ENCODE measurements at regions not wholly inside any gene's neighbourhood (a gene's known extent, or its start where the extent isn't known, plus 50 kb on each side); places are given as distances from the start of the nearest gene placed in this dataset.
"Not testable (repeated sequence)": the region's sequence is repeated elsewhere in the genome, so short reads cannot be mapped to it uniquely, and the experiment has no call there.

DNA sequence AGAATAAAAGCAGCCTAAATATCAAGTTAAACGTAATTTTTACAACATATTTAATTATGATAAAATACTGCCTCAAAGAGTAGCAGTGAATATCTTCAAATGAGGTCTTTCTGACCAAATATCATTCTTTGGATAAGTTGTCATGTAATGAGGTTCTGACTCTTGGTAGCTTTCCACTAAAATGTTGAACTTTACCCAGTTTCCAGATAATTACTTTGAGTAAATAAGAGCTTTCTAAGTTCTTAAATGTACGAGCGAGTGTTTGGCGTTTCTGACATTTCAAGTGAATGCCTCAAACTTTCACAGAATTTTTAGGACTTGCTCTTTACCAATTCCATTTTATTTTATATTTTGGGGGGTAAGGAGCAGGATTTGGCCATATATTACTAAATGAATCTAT, 1515.2 kb downstream of the FAM181B start:
- DNase-seq (no peak), FAIRE-seq (no peak)
- peaks cover 0 to 17% of the 10 kb centered on the region in 2 donors for H3K9me3 ChIP-seq (ENCODE audit: control insufficient read depth in 2 of 2, insufficient read depth in 1 of 2, low read depth in 1 of 2, low read length in 1 of 2)
- no peaks in the 10 kb centered on the region for H3K36me3 ChIP-seq (ENCODE audit: control insufficient read depth in 3 of 3, insufficient read depth in 2 of 3, low read depth in 1 of 3, low read length in 3 of 3)
- 26 to 61% (median 32%) methylated on average over 4 of the region's 4 CpGs for WGBS, 3 donors
- H3K4me1 ChIP-seq (ENCODE audit: control insufficient read depth in 3 of 3, insufficient read depth in 2 of 3, low read depth in 1 of 3, low read length in 2 of 3), result no peaks in the 10 kb centered on the region
- no peaks in the 10 kb centered on the region for H3K27me3 ChIP-seq (ENCODE audit: control insufficient read depth in 3 of 3, insufficient read depth in 3 of 3, low read length in 3 of 3)
- no peak overlapping the region for H3K4me3 ChIP-seq (ENCODE audit: low read depth in 1 of 3, low read length in 3 of 3)
- H3K27ac ChIP-seq (ENCODE audit: low read depth in 1 of 3, low read length in 2 of 3), result no peak overlapping the region

- peaks cover 0 to 13% of the 10 kb centered on the region in 2 donors for H3K9me3 ChIP-seq (ENCODE audit: control insufficient read depth in 2 of 2, insufficient read depth in 1 of 2, low read depth in 1 of 2, low read length in 1 of 2)
- no peak overlapping the region for H3K27ac ChIP-seq (ENCODE audit: low read depth in 1 of 3, low read length in 2 of 3)
- FAIRE-seq (no peak), DNase-seq (no peak)
- no peaks in the 10 kb centered on the region for H3K27me3 ChIP-seq (ENCODE audit: control insufficient read depth in 3 of 3, insufficient read depth in 3 of 3, low read length in 3 of 3)
- no peaks in the 10 kb centered on the region for H3K4me1 ChIP-seq (ENCODE audit: control insufficient read depth in 3 of 3, insufficient read depth in 2 of 3, low read depth in 1 of 3, low read length in 2 of 3)
- H3K4me3 ChIP-seq (ENCODE audit: low read depth in 1 of 3, low read length in 3 of 3), result no peak overlapping the region
- 77 to 83% (median 82%) methylated on average over 4 of the region's 4 CpGs for WGBS, 3 donors
- no peaks in the 10 kb centered on the region for H3K36me3 ChIP-seq (ENCODE audit: control insufficient read depth in 3 of 3, insufficient read depth in 2 of 3, low read depth in 1 of 3, low read length in 3 of 3)
Observed at GRCh38 chr11:81211050-81211449, 1522.6 kb downstream of the FAM181B start.

DNA sequence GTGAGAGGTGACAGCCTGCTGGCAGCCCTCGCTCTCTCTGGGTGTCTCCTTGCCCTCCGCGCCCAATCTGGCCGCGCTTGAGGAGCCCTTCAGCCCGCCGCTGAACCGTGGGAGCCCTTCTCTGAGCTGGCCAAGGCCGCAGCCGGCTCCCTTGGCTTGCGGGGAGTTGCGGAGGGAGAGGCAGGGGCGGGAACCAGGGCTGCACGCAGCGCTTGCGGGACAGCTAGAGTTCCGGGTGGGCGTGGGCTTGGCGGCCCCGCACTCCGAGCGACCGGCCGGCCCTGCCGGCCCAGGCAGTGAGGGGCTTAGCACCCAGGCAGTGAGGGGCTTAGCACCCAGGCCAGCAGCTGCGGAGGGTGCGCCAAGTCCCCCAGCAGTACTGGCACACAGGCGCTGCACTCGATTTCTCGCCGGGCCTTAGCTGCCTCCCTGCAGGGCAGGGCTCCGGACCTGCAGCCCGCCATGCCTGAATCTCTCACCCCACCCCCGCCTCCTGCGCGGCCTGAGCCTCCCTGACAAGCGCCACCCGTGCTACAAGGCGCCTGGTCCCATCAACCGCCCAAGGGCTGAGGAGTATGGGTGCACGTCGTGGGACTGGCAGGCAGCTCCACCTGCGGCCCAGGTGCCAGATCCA, 1526.1 kb downstream of the FAM181B start:
- no peak overlapping the region for H3K27ac ChIP-seq (ENCODE audit: low read depth in 1 of 3, low read length in 2 of 3)
- peaks cover 0 to 1% (median 0%) of the 10 kb centered on the region in 3 donors for H3K4me1 ChIP-seq (ENCODE audit: control insufficient read depth in 3 of 3, insufficient read depth in 2 of 3, low read depth in 1 of 3, low read length in 2 of 3)
- 93 to 95% (median 95%) methylated on average over 43 of the region's 43 CpGs for WGBS, 3 donors
- no peak for FAIRE-seq
- no peaks in the 10 kb centered on the region for H3K36me3 ChIP-seq (ENCODE audit: control insufficient read depth in 3 of 3, insufficient read depth in 2 of 3, low read depth in 1 of 3, low read length in 3 of 3)
- H3K9me3 ChIP-seq (ENCODE audit: control insufficient read depth in 2 of 2, insufficient read depth in 1 of 2, low read depth in 1 of 2, low read length in 1 of 2), result no peaks in the 10 kb centered on the region
- H3K4me3 ChIP-seq (ENCODE audit: low read depth in 1 of 3, low read length in 3 of 3), result no peak overlapping the region
- DNase-seq, result no peak
- no peaks in the 10 kb centered on the region for H3K27me3 ChIP-seq (ENCODE audit: control insufficient read depth in 3 of 3, insufficient read depth in 3 of 3, low read length in 3 of 3)

GRCh38 chr11:81203876-81204275, 1529.8 kb downstream of the FAM181B start:
- WGBS, 3 donors, result 43 to 54% (median 44%) methylated on average over 1 of the region's 1 CpG
- FAIRE-seq, result no peak
- no peak overlapping the region for H3K27ac ChIP-seq (ENCODE audit: low read depth in 1 of 3, low read length in 2 of 3)
- no peak for DNase-seq
- H3K36me3 ChIP-seq (ENCODE audit: control insufficient read depth in 3 of 3, insufficient read depth in 2 of 3, low read depth in 1 of 3, low read length in 3 of 3), result no peaks in the 10 kb centered on the region
- H3K4me3 ChIP-seq (ENCODE audit: low read depth in 1 of 3, low read length in 3 of 3), result no peak overlapping the region
- H3K4me1 ChIP-seq (ENCODE audit: control insufficient read depth in 3 of 3, insufficient read depth in 2 of 3, low read depth in 1 of 3, low read length in 2 of 3), result peaks cover 0 to 1% (median 0%) of the 10 kb centered on the region in 3 donors
- no peaks in the 10 kb centered on the region for H3K27me3 ChIP-seq (ENCODE audit: control insufficient read depth in 3 of 3, insufficient read depth in 3 of 3, low read length in 3 of 3)
- peaks cover 0 to 17% of the 10 kb centered on the region in 2 donors for H3K9me3 ChIP-seq (ENCODE audit: control insufficient read depth in 2 of 2, insufficient read depth in 1 of 2, low read depth in 1 of 2, low read length in 1 of 2)

DNA sequence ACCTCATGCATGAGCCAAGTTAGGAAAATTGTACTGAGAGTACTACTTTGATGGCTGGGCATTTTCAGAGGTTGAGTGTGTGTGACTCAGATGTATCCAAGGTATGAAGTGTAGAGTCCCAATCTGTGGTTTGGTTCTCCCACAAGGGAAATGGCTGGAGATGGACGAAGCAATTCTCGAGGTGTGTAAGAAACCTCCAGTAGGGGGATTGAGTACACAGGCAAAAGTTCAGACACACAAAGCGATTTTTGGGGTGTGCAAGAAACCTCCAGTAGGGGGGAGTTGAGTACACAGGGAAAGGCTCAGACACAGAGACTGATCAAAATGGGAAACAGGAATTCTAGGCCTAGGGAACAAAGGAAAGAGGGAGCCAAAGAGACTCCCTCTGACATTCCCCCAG, 1536.3 kb downstream of the FAM181B start:
- Histone ChIP-seq H3K27ac (ENCODE audit: low read depth in 1 of 3, low read length in 2 of 3) (no peak overlapping the region), H3K9me3 (ENCODE audit: control insufficient read depth in 2 of 2, insufficient read depth in 1 of 2, low read depth in 1 of 2, low read length in 1 of 2) (peaks cover 0 to 36% of the 10 kb centered on the region in 2 donors), H3K27me3 (ENCODE audit: control insufficient read depth in 3 of 3, insufficient read depth in 3 of 3, low read length in 3 of 3) (no peaks in the 10 kb centered on the region), H3K36me3 (ENCODE audit: control insufficient read depth in 3 of 3, insufficient read depth in 2 of 3, low read depth in 1 of 3, low read length in 3 of 3) (no peaks in the 10 kb centered on the region), H3K4me1 (ENCODE audit: control insufficient read depth in 3 of 3, insufficient read depth in 2 of 3, low read depth in 1 of 3, low read length in 2 of 3) (no peaks in the 10 kb centered on the region), H3K4me3 (ENCODE audit: low read depth in 1 of 3, low read length in 3 of 3) (no peak overlapping the region)
- DNase-seq (no peak), FAIRE-seq (no peak)
- 82 to 93% (median 87%) methylated on average over 3 of the region's 3 CpGs for WGBS, 3 donors

DNA sequence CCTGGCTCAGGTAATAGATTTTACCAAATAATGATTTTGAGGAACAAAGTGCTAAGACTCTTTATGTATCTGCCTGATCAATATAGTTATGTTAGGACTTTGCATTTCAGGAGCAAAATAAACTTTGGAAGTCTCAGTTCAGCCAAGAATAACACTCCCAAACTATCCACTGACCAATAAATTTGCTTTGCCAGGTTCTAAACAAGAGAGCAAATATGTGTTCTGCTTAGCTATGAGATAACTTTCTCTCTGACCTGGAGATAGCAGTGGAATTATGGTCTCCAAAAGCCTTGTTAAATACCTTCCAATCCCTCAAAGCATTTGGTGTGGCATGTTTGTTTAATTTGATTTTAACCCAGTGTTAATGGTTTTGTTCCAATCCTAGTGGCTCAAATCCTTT, 1541.1 kb downstream of the FAM181B start:
- FAIRE-seq (no peak), DNase-seq (no peak)
- Histone ChIP-seq H3K4me1 (ENCODE audit: control insufficient read depth in 3 of 3, insufficient read depth in 2 of 3, low read depth in 1 of 3, low read length in 2 of 3) (no peaks in the 10 kb centered on the region), H3K36me3 (ENCODE audit: control insufficient read depth in 3 of 3, insufficient read depth in 2 of 3, low read depth in 1 of 3, low read length in 3 of 3) (no peaks in the 10 kb centered on the region), H3K27ac (ENCODE audit: low read depth in 1 of 3, low read length in 2 of 3) (no peak overlapping the region), H3K9me3 (ENCODE audit: control insufficient read depth in 2 of 2, insufficient read depth in 1 of 2, low read depth in 1 of 2, low read length in 1 of 2) (peaks cover 0 to 7% of the 10 kb centered on the region in 2 donors), H3K4me3 (ENCODE audit: low read depth in 1 of 3, low read length in 3 of 3) (no peak overlapping the region), H3K27me3 (ENCODE audit: control insufficient read depth in 3 of 3, insufficient read depth in 3 of 3, low read length in 3 of 3) (no peaks in the 10 kb centered on the region)

DNA sequence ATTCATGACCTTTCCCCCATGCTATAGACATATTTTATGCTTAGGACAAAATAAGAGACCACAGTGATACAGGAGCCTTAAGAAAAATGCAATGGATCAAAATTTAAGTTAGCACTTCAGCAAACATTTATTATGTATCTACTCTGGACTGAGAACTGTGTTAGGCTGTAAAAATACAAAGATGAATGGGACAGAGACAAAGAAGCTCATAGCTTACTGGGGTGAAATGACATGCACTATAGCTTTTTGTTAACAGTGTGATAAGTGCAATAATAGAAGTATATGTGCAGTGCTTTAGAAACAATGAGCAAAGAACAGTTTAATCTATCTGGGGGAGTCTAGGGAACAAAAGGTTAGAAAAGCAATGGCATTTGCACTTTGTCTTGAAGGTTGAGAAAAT, 1543.1 kb downstream of the FAM181B start:
- DNase-seq (no peak), FAIRE-seq (no peak)
- H3K27me3 ChIP-seq (ENCODE audit: control insufficient read depth in 3 of 3, insufficient read depth in 3 of 3, low read length in 3 of 3), result no peaks in the 10 kb centered on the region

DNA sequence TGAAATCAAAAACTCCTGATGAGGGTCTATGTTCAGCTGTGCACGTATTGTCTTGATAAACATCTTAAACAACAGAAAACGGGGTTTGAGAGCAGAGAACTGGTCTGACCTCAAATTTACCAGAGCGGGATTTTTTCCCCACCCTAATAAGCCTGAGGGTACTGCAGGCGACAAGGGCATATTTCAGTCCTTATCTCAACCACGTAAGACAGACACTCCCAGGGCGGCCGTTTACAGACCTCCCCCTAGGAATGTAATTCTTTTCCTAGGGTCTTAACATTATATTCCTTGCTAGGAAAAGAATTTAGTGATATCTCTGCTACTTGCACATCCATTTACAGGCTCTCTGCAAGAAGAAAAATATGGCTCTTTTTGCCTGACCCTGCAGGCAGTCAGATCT, 1546.6 kb downstream of the FAM181B start:
- H3K4me3 ChIP-seq (ENCODE audit: low read depth in 1 of 3, low read length in 3 of 3); H3K9me3 ChIP-seq (ENCODE audit: control insufficient read depth in 2 of 2, insufficient read depth in 1 of 2, low read depth in 1 of 2, low read length in 1 of 2); H3K4me1 ChIP-seq (ENCODE audit: control insufficient read depth in 3 of 3, insufficient read depth in 2 of 3, low read depth in 1 of 3, low read length in 2 of 3); H3K27me3 ChIP-seq (ENCODE audit: control insufficient read depth in 3 of 3, insufficient read depth in 3 of 3, low read length in 3 of 3); H3K36me3 ChIP-seq (ENCODE audit: control insufficient read depth in 3 of 3, insufficient read depth in 2 of 3, low read depth in 1 of 3, low read length in 3 of 3); H3K27ac ChIP-seq (ENCODE audit: low read depth in 1 of 3, low read length in 2 of 3); DNase-seq; FAIRE-seq: not testable (repeated sequence)
- WGBS, 3 donors, result 63 to 80% (median 71%) methylated on average over 7 of the region's 7 CpGs

More for the DNA sequence above, 1543.1 kb downstream of the FAM181B start:
- no peaks in the 10 kb centered on the region for H3K36me3 ChIP-seq (ENCODE audit: control insufficient read depth in 3 of 3, insufficient read depth in 2 of 3, low read depth in 1 of 3, low read length in 3 of 3)
- no peaks in the 10 kb centered on the region for H3K4me1 ChIP-seq (ENCODE audit: control insufficient read depth in 3 of 3, insufficient read depth in 2 of 3, low read depth in 1 of 3, low read length in 2 of 3)
- peaks cover 0 to 6% of the 10 kb centered on the region in 2 donors for H3K9me3 ChIP-seq (ENCODE audit: control insufficient read depth in 2 of 2, insufficient read depth in 1 of 2, low read depth in 1 of 2, low read length in 1 of 2)
- no peak overlapping the region for H3K27ac ChIP-seq (ENCODE audit: low read depth in 1 of 3, low read length in 2 of 3)
- H3K4me3 ChIP-seq (ENCODE audit: low read depth in 1 of 3, low read length in 3 of 3), result no peak overlapping the region

DNA sequence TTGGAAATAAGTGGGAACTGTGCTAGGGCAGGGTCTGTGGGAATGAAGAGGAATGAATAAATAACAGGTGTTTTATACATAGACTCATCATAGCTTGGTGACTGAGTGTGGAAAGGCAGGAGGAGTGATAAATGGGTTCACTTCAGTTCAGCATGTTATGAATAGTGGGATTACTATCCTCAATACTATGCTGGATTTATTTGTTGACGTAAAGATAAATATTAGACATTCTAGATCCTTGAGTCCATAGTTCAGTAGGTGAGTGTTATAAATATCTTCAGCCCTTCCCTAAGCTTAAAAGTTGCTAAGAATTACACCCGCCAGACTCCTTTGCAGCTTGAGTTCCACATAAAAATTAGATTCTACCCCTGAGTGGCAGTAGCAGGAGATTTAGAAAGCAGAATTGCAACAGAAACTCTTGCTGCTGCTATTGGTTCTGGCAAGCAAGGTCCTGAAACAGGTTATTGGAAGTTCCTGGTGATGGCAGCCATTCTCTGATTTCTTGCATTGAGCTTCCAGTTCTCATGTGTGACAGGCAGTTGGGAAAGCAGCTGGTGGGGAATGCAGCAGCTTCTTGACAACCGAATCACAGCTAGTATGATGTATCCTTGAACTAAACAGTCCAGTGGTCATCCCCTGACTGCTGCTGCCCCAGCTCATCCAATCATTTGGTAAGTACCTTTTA, 1558.9 kb downstream of the FAM181B start:
- no peaks in the 10 kb centered on the region for H3K36me3 ChIP-seq (ENCODE audit: control insufficient read depth in 3 of 3, insufficient read depth in 2 of 3, low read depth in 1 of 3, low read length in 3 of 3)
- H3K27ac ChIP-seq (ENCODE audit: low read depth in 1 of 3, low read length in 2 of 3), result no peak overlapping the region
- DNase-seq (peak; percentile 13 to 75), FAIRE-seq (no peak)
- peaks cover 0 to 7% of the 10 kb centered on the region in 2 donors for H3K9me3 ChIP-seq (ENCODE audit: control insufficient read depth in 2 of 2, insufficient read depth in 1 of 2, low read depth in 1 of 2, low read length in 1 of 2)
- no peak overlapping the region for H3K4me3 ChIP-seq (ENCODE audit: low read depth in 1 of 3, low read length in 3 of 3)
- H3K27me3 ChIP-seq (ENCODE audit: control insufficient read depth in 3 of 3, insufficient read depth in 3 of 3, low read length in 3 of 3), result no peaks in the 10 kb centered on the region
- peaks cover 0 to 4% (median 0%) of the 10 kb centered on the region in 3 donors for H3K4me1 ChIP-seq (ENCODE audit: control insufficient read depth in 3 of 3, insufficient read depth in 2 of 3, low read depth in 1 of 3, low read length in 2 of 3)
- WGBS, 3 donors, result 41 to 65% (median 51%) methylated on average over 3 of the region's 3 CpGs

All from small intestine (tissue), 7 donors.